Esophagus muscularis mucosa (tissue), 4 donors: ENCODE measurements at regions not wholly inside any gene's neighbourhood (a gene's known extent, or its start where the extent isn't known, plus 50 kb on each side); places are given as distances from the start of the nearest gene placed in this dataset.

Source experiments
- CTCF ChIP-seq, 3 experiments: fragments of 200-600 bp in 2 of 3; fragments of 450-650 bp in 1 of 3; sonication (generic) in 2 of 3; IDR thresholded peaks; one replicate each; pipeline ENCODE4 v1.5.1; 2017 to 2019; ENCODE audit warnings: antibody characterized with exemption in 3 of 3, mild to moderate bottlenecking in 2 of 3, moderate library complexity in 1 of 3
- EP300 ChIP-seq: sonication (generic); formaldehyde crosslinking; IDR thresholded peaks from one replicate; pipeline ENCODE4 v1.6.1; 2017; ENCODE audit warnings: antibody characterized with exemption
- POLR2A ChIP-seq: fragments of 450-650 bp; IDR thresholded peaks from one replicate; pipeline ENCODE4 v1.6.1; 2017; ENCODE audit warnings: antibody characterized with exemption, moderate library complexity, mild to moderate bottlenecking, low read depth
- POLR2AphosphoS5 ChIP-seq, 2 donors: sonication (generic); formaldehyde crosslinking; IDR thresholded peaks; one replicate each; pipeline ENCODE4 v1.6.1; 2017; ENCODE audit warnings: antibody characterized with exemption in 2 of 2

GRCh38 chr18:30066288-30066687 lies 976.3 kb downstream of the DSC3 start:
- TF ChIP-seq CTCF (IDR thresholded peaks at IDR 0.05): no peak
- TF ChIP-seq POLR2AphosphoS5 (IDR thresholded peaks at IDR 0.05): no peak
- no peak for TF ChIP-seq POLR2A
- no peak for TF ChIP-seq EP300
